ENCODE measurements at regions not wholly inside any gene's neighbourhood (a gene's known extent, or its start where the extent isn't known, plus 50 kb on each side); places are given as distances from the start of the nearest gene placed in this dataset.
"Not testable (repeated sequence)": the region's sequence is repeated elsewhere in the genome, so short reads cannot be mapped to it uniquely, and the experiment has no call there.

GRCh38 chr10:61262486-61263261 lies 190.5 kb downstream of the TMEM26 start:
- no peaks in the 10 kb centered on the region for H3K9me3 ChIP-seq
- DNase-seq (no peak), ATAC-seq (no peak)
- TF ChIP-seq POLR2A (IDR thresholded peaks at IDR 0.05), result no peak
- no peaks in the 10 kb centered on the region for H3K36me3 ChIP-seq
- no peak overlapping the region for H3K27ac ChIP-seq
- no peaks in the 10 kb centered on the region for H3K4me1 ChIP-seq
- no peak overlapping the region for H3K4me3 ChIP-seq
- intact Hi-C loops (cut with DNase I), result no loop called here
- no peaks in the 10 kb centered on the region for H3K27me3 ChIP-seq
- 64% methylated on average over 3 of the region's 3 CpGs for WGBS (ENCODE audit: insufficient coverage, low coverage, low lambda C conversion rate, missing lambda C conversion rate)

DNA sequence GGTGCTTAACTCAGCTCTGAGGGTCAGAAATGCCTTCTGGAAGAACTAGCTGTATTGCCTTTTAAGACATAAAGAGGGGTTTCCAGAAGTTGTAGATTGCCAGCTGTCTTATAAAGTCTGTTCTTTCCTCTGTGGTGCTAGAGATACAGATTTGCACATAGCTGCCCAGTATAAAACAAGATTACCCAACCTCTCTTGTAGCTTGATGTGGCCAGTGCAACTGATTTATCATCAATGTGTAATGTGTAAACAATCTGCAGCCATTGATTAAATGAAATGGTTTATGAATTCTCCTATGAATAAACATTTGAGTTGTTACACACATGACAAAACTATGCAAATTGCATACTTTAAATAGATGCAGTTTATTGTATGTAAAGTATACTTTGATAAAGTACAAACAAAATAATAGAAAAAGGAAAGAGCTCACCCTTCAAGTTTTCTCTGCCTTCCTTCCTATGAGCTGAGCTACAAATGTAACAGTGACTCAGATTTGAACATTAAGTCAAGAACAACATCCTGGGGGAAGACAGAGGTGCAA lies 195.2 kb downstream of the TMEM26 start:
- H3K4me1 ChIP-seq, result no peaks in the 10 kb centered on the region
- no peak overlapping the region for H3K4me3 ChIP-seq
- no peak overlapping the region for H3K27ac ChIP-seq
- intact Hi-C loops (cut with DNase I), result no loop called here
- TF ChIP-seq POLR2A (IDR thresholded peaks at IDR 0.05), result no peak
- peak in 1 of 4 donors; percentile 29 for ATAC-seq
- H3K36me3 ChIP-seq, result no peaks in the 10 kb centered on the region
- no peak for DNase-seq
- H3K27me3 ChIP-seq, result no peaks in the 10 kb centered on the region
- H3K9me3 ChIP-seq, result no peaks in the 10 kb centered on the region

DNA sequence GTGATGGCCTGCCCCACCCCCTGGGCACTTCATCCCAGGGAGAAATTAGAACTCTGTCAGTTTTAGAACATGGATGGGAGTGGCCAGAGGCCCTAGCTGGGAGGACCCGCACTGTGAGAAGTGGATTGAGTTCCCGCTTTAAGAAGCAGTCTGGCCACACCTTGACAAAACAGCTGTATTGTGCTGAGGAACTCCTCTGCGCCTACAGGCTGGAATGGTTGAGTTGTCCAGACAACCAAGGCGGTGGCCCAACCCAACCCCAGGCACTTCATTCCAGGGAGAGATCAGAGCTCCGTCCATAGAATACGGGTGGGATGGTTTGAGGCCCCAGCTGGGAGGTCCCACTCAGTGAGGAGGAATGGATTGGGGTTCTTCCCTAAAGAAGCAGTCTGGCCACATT lies 196.0 kb downstream of the TMEM26 start:
- no CpG with 5 or more reads among the region's 6 CpGs for WGBS (ENCODE audit: insufficient coverage, low coverage, low lambda C conversion rate, missing lambda C conversion rate)

DNA sequence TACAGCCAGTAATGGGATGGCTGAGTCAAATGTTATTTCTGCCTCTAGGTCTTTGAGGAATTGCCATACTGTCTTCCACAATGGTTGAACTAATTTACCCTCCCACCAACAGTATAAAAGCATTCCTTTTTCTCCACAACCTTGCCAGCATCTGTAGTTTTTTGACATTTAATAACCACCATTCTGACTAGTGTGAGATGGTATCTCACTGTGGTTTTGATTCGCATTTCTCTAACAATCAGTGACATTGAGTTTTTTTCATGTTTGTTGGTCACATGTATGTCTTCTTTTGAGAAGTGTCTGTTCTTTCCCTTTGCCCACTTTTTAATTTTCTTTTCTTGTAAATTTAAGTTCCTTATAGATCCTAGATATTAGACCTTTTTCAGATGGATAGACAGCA lies 200.9 kb downstream of the TMEM26 start:
- H3K4me1 ChIP-seq; intact Hi-C loops (cut with DNase I); H3K36me3 ChIP-seq; DNase-seq; H3K4me3 ChIP-seq; H3K27ac ChIP-seq; ATAC-seq; H3K9me3 ChIP-seq; H3K27me3 ChIP-seq: not testable (repeated sequence)
- WGBS (ENCODE audit: insufficient coverage, low coverage, low lambda C conversion rate, missing lambda C conversion rate), result 27% methylated on average over 1 of the region's 1 CpG

More for the DNA sequence above, 196.0 kb downstream of the TMEM26 start:
- intact Hi-C loops (cut with DNase I), result no loop called here
- Histone ChIP-seq H3K9me3 (no peaks in the 10 kb centered on the region), H3K27ac (no peak overlapping the region), H3K4me3 (no peak overlapping the region), H3K27me3 (no peaks in the 10 kb centered on the region), H3K4me1 (no peaks in the 10 kb centered on the region), H3K36me3 (no peaks in the 10 kb centered on the region)
- no peak for TF ChIP-seq POLR2A (IDR thresholded peaks at IDR 0.05)
- TF ChIP-seq, protein P1, sequence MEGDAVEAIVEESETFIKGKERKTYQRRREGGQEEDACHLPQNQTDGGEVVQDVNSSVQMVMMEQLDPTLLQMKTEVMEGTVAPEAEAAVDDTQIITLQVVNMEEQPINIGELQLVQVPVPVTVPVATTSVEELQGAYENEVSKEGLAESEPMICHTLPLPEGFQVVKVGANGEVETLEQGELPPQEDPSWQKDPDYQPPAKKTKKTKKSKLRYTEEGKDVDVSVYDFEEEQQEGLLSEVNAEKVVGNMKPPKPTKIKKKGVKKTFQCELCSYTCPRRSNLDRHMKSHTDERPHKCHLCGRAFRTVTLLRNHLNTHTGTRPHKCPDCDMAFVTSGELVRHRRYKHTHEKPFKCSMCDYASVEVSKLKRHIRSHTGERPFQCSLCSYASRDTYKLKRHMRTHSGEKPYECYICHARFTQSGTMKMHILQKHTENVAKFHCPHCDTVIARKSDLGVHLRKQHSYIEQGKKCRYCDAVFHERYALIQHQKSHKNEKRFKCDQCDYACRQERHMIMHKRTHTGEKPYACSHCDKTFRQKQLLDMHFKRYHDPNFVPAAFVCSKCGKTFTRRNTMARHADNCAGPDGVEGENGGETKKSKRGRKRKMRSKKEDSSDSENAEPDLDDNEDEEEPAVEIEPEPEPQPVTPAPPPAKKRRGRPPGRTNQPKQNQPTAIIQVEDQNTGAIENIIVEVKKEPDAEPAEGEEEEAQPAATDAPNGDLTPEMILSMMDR (IDR thresholded peaks at IDR 0.05), result no peak
- DNase-seq, result no peak
- no peak for ATAC-seq

DNA sequence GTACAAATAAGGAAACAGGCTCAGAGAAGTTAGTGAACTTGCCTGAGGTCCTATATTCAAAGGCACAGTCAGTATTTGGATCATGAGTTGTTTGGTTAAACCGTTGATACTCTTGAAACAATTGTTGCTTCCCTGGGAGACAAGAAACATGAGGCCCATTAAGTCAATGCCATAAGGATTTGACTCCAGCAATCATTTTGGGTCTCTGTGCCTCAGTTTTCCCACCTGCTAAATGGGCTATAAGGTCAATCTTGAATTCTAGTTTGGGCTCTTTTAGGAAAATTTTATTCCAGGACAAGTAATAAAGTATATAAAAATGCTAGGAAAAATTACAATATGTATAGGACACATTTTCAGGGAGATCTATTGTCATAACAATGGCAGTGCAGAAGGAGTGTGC lies 202.1 kb downstream of the TMEM26 start:
- Histone ChIP-seq H3K4me3 (no peak overlapping the region), H3K36me3 (no peaks in the 10 kb centered on the region), H3K9me3 (no peaks in the 10 kb centered on the region), H3K4me1 (no peaks in the 10 kb centered on the region), H3K27me3 (no peaks in the 10 kb centered on the region), H3K27ac (no peak overlapping the region)
- TF ChIP-seq POLR2A (IDR thresholded peaks at IDR 0.05), result no peak
- TF ChIP-seq, protein P1 (IDR thresholded peaks at IDR 0.05), result no peak
- no peak for ATAC-seq
- intact Hi-C loops (cut with DNase I), result no loop called here
- WGBS (ENCODE audit: insufficient coverage, low coverage, low lambda C conversion rate, missing lambda C conversion rate), result 30% methylated on average over 1 of the region's 1 CpG
- DNase-seq, result no peak

- Histone ChIP-seq H3K36me3 (no peaks in the 10 kb centered on the region), H3K4me1 (no peaks in the 10 kb centered on the region), H3K9me3 (no peaks in the 10 kb centered on the region), H3K27ac (no peak overlapping the region), H3K4me3 (no peak overlapping the region), H3K27me3 (no peaks in the 10 kb centered on the region)
- TF ChIP-seq, protein P1 (IDR thresholded peaks at IDR 0.05), result no peak
- no peak for TF ChIP-seq POLR2A (IDR thresholded peaks at IDR 0.05)
- intact Hi-C loops (cut with DNase I), result no loop called here
- no peak for ATAC-seq
- DNase-seq, result no peak
- WGBS (ENCODE audit: insufficient coverage, low coverage, low lambda C conversion rate, missing lambda C conversion rate), result 67% methylated on average over 2 of the region's 2 CpGs
Observed at GRCh38 chr10:61250131-61250530, 203.1 kb downstream of the TMEM26 start.

All from right lobe of liver (tissue), 6 donors.